DND-41 (cell line): ENCODE measurements at regions not wholly inside any gene's neighbourhood (a gene's known extent, or its start where the extent isn't known, plus 50 kb on each side); places are given as distances from the start of the nearest gene placed in this dataset.

ENCODE experiments used
- ATAC-seq: fragments of 200-7000 bp; cut with Tn5 transposase; 3 replicates; pipeline ENCODE4 v1.9.1; 2021; ENCODE audit warnings: low read depth; ENCODE audit not compliant: insufficient read depth
- DNase-seq: peaks from one replicate; pipeline ENCODE4 v3.0.0-alpha.2; 2020
- H2AFZ ChIP-seq: 2 replicates; pipeline ENCODE4 v1.6.0; 2012; ENCODE audit warnings: low read depth, low read length
- H3K27ac ChIP-seq: 2 replicates; pipeline ENCODE4 v1.5.1; 2012; ENCODE audit warnings: low read length, inconsistent platforms
- H3K27me3 ChIP-seq: fragments of 200-600 bp; sonication (generic); 2 replicates; pipeline ENCODE4 v1.6.0; 2012; ENCODE audit warnings: low read length, mild to moderate bottlenecking, inconsistent platforms; ENCODE audit not compliant: insufficient read depth, poor library complexity
- H3K36me3 ChIP-seq: 2 replicates; pipeline ENCODE4 v1.5.1; 2012; ENCODE audit warnings: low read length, inconsistent platforms; ENCODE audit not compliant: insufficient read depth
- H3K4me1 ChIP-seq: 2 replicates; pipeline ENCODE4 v1.5.1; 2012; ENCODE audit warnings: mild to moderate bottlenecking, low read length; ENCODE audit not compliant: insufficient read depth
- H3K4me2 ChIP-seq: 2 replicates; pipeline ENCODE4 v1.6.0; 2012; ENCODE audit warnings: mild to moderate bottlenecking, moderate library complexity, low read length, inconsistent platforms; ENCODE audit not compliant: insufficient read depth
- H3K4me3 ChIP-seq, 2 experiments: fragments of 200-600 bp in 1 of 2; shearing (Covaris generic) in 1 of 2; 2 replicates each; pipeline ENCODE4 v1.5.1; 2012 to 2016; ENCODE audit warnings: inconsistent platforms in 2 of 2, low read length in 2 of 2, mild to moderate bottlenecking in 2 of 2, low read depth in 1 of 2, moderate library complexity in 1 of 2
- H3K79me2 ChIP-seq: 2 replicates; pipeline ENCODE4 v1.6.0; 2012; ENCODE audit warnings: low read length, inconsistent platforms; ENCODE audit not compliant: insufficient read depth
- H3K9ac ChIP-seq: 2 replicates; pipeline ENCODE4 v1.6.0; 2012; ENCODE audit warnings: low read depth, mild to moderate bottlenecking, inconsistent platforms, low read length, moderate library complexity
- H3K9me3 ChIP-seq: 2 replicates; pipeline ENCODE4 v1.5.1; 2012; ENCODE audit warnings: low read length, moderate library complexity, mild to moderate bottlenecking, inconsistent platforms; ENCODE audit not compliant: insufficient read depth, severe bottlenecking
- H4K20me1 ChIP-seq: 2 replicates; pipeline ENCODE4 v1.6.0; 2012; ENCODE audit warnings: low read length; ENCODE audit not compliant: insufficient read depth
- CTCF ChIP-seq: IDR thresholded peaks from 2 replicates; pipeline ENCODE4 v1.5.1; 2012; ENCODE audit warnings: borderline replicate concordance, low read length, moderate library complexity, mild to moderate bottlenecking; ENCODE audit not compliant: poor library complexity, severe bottlenecking; ENCODE audit errors: extremely low read depth
- EZH2 ChIP-seq: IDR thresholded peaks from 3 replicates; pipeline ENCODE4 v1.6.1; 2012; ENCODE audit warnings: borderline replicate concordance, low read depth, mild to moderate bottlenecking, moderate library complexity, low read length, inconsistent platforms; ENCODE audit not compliant: severe bottlenecking

GRCh38 chr20:21633829-21634228, 71.6 kb upstream of the PAX1 start:
- H3K79me2 ChIP-seq = no peaks in the 10 kb centered on the region
- no peak overlapping the region for H3K4me2 ChIP-seq
- H2AFZ ChIP-seq = no peak overlapping the region
- DNase-seq = no peak
- TF ChIP-seq EZH2 = no peak
- TF ChIP-seq CTCF = no peak
- ATAC-seq = no peak
- no peaks in the 10 kb centered on the region for H3K4me1 ChIP-seq
- H4K20me1 ChIP-seq = no peaks in the 10 kb centered on the region
- H3K4me3 ChIP-seq = no peak overlapping the region
- no peak overlapping the region for H3K27ac ChIP-seq
- H3K27me3 ChIP-seq = peaks cover 1% of the 10 kb centered on the region
- no peaks in the 10 kb centered on the region for H3K36me3 ChIP-seq
- no peak overlapping the region for H3K9ac ChIP-seq
- H3K9me3 ChIP-seq = no peaks in the 10 kb centered on the region

- DNase-seq (no peak), ATAC-seq (no peak)
- Histone ChIP-seq H3K4me3 (no peak overlapping the region), H4K20me1 (no peaks in the 10 kb centered on the region), H2AFZ (no peak overlapping the region), H3K36me3 (no peaks in the 10 kb centered on the region), H3K9ac (no peak overlapping the region), H3K27me3 (peaks cover 8% of the 10 kb centered on the region), H3K9me3 (no peaks in the 10 kb centered on the region), H3K4me1 (no peaks in the 10 kb centered on the region), H3K4me2 (no peak overlapping the region), H3K27ac (no peak overlapping the region), H3K79me2 (no peaks in the 10 kb centered on the region)
- no peak for TF ChIP-seq CTCF
- no peak for TF ChIP-seq EZH2
These were observed 72.8 kb upstream of the PAX1 start for GRCh38 chr20:21632735-21633053.

GRCh38 chr20:21632031-21632734, 73.3 kb upstream of the PAX1 start:
- Histone ChIP-seq H3K79me2 (no peaks in the 10 kb centered on the region), H3K9ac (no peak overlapping the region), H3K4me1 (no peaks in the 10 kb centered on the region), H4K20me1 (no peaks in the 10 kb centered on the region), H3K9me3 (no peaks in the 10 kb centered on the region), H2AFZ (no peak overlapping the region), H3K4me3 (no peak overlapping the region), H3K36me3 (no peaks in the 10 kb centered on the region), H3K27ac (no peak overlapping the region), H3K4me2 (no peak overlapping the region), H3K27me3 (peaks cover 8% of the 10 kb centered on the region)
- TF ChIP-seq CTCF = no peak
- no peak for TF ChIP-seq EZH2
- DNase-seq = no peak
- ATAC-seq = no peak
